Activated T-cell treated with anti-CD3 and anti-CD28 coated beads for 1 hour (primary cell): ENCODE measurements at regions not wholly inside any gene's neighbourhood (a gene's known extent, or its start where the extent isn't known, plus 50 kb on each side); places are given as distances from the start of the nearest gene placed in this dataset.

ENCODE experiments used
- DNase-seq: peaks from one replicate; pipeline ENCODE4 v3.0.0-alpha.2; 2020; ENCODE audit warnings: low read depth

DNA sequence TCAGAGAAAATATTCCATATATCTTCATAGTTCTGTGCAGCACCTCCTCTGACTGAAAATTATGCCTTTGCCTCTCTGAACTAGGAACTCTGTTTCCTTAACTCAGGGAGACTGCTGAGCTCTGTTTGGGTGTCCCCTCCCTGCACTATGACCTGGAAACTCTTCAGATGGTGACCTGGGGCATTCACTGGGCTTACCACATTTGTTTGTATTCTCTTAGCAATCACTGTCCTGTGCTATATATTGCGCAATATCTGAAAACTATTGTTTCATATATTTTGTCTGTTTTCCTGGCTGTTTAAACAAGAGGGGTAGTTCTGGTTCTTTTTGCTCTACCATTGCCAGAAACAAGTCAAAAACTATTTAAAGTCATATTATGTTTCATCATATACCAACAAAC, 181.8 kb upstream of the KIAA1217 start:
- DNase-seq, result no peak

GRCh38 chr10:24034571-24034970, 174.4 kb upstream of the KIAA1217 start:
- DNase-seq, result no peak

DNA sequence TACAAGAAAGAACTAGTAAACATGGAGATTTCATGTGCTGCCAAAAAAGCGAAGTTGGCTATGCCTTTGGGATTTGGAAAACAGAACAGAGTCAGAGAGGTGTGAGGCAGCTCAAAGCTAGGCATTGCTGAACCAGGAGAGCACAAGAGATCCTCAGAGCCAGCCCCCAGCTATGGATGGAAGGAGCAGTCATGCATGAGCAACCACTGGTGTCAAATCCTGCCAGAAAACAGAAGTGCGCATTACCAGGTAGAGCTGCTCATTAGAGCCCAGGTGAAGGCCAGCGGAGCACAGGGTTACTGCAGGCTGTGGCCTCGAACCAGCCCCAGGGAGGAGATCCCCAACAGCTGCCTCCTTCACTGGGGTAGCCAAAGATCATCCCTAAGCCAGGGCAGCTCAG, 173.2 kb upstream of the KIAA1217 start:
- no peak for DNase-seq

- DNase-seq, result no peak
These were observed 169.6 kb upstream of the KIAA1217 start for GRCh38 chr10:24039315-24039714.

DNA sequence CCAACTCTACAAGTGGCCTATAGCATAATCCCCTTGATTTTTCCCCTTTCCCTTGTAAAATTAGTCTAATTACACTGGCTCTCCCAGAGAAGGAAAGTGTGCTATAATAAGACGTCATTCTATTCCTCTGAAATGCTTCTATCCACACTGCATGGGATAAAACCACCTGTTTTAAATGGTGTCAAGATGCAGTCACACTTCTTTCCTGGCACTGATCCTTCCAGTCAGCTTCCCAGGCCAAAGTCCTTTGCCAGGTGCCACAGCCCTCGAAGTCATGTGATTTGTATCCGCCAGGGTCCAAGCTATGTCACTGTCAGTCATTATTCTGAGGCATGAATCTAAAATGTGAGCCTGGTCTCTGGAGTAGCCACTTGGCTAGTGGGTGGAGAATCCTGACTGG, 169.0 kb upstream of the KIAA1217 start:
- DNase-seq, result no peak

GRCh38 chr10:24041034-24041433, 167.9 kb upstream of the KIAA1217 start:
- DNase-seq, result no peak

- no peak for DNase-seq
These were observed 167.1 kb upstream of the KIAA1217 start for GRCh38 chr10:24041834-24042233.

- no peak for DNase-seq
These were observed 166.1 kb upstream of the KIAA1217 start for GRCh38 chr10:24042884-24043283.

GRCh38 chr10:24046060-24046459, 162.9 kb upstream of the KIAA1217 start:
- DNase-seq, result no peak

- no peak for DNase-seq
These were observed 161.8 kb upstream of the KIAA1217 start for GRCh38 chr10:24047176-24047575.

DNA sequence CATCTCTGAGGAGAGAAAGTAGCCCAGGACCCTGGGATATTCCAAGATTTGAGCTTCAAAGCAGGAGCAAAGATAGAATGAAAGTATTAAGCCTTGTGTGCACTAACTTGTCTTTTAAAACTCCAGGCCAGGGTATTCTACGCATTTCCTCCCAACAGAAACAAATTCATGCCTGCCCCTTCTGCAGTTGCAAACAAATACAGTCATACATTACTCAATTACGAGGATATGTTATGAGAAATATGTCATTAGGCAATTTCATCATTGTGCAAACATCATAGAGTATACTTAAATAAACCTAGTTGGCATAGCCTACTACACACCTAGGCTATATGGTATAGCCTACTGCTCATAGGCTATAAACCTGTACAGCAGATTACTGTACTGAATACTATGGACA, 154.5 kb upstream of the KIAA1217 start:
- DNase-seq, result no peak

DNA sequence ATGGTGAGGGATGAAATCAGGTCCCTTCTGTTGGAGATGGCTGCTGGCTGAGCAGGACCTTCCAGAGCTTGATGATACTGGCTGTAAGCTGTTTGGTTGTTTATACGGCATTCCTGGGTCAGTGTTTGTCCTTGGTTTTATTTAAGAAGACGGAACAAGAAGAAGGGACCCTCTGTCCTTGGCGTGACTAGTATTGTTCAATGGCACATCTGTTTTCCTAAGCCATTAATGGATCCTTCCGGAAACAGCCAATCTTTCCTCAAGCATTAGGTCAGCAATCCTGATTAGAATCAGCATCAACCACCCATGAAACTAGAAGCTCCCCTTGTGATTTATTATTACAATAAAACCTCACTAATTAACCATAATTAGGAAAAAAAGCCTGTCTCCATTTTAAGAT, 128.7 kb upstream of the KIAA1217 start:
- DNase-seq, result no peak

DNA sequence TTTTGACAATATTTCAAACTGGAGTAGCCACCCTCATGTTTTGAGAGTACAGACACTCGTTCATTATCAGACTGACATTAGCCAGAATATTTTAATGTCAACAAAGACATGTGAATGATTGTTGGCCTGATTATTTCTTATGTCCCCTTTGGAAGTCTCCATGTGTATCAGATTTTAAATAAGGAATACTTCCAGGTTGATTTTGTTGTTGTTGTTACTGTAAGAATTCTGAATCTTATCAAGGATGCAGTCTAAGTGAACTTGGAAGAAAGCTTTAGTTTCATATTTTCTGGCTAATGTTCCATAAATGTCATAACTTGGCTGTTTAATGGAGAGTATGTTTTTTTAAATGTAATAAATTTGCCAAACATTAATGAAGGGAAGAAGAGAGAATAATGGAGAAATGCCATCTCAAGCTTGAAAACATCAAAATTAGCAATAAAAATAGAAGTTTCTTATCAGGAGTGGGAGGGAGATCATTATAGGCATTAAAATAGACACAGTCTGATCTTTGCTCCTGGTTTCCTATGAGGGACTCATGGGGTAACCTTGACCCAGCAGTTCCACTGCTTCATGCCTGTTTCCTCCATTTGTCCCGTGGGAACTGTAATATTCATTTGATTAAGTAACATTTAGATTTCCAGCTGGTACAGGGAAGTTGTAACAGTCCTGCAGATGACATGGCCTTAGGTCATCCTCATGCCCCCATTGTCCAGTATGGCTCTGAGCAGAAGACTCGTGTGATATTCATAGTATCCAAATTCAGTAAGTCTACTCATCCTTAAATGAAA, 122.4 kb upstream of the KIAA1217 start:
- no peak for DNase-seq

DNA sequence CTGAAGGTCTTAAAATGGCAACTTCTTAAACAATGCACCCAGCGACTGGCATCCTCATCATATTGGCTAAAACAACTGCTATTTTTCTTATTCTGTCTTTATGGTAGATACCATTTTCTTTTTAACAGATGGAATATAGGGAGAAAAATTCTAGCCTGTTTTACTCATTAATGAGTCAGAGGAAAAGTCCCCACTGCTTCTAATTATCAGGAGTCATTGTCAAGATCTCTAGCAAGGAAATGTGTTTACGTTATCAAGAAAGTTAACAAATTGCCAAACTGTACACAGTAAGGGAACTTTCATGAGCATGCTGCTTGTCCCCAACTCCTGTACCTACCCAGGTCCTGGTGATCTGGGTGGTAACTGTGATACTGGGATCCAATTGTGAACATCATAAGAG, 117.7 kb upstream of the KIAA1217 start:
- DNase-seq, result no peak

- no peak for DNase-seq
These were observed 112.7 kb upstream of the KIAA1217 start for GRCh38 chr10:24096281-24096680.

DNA sequence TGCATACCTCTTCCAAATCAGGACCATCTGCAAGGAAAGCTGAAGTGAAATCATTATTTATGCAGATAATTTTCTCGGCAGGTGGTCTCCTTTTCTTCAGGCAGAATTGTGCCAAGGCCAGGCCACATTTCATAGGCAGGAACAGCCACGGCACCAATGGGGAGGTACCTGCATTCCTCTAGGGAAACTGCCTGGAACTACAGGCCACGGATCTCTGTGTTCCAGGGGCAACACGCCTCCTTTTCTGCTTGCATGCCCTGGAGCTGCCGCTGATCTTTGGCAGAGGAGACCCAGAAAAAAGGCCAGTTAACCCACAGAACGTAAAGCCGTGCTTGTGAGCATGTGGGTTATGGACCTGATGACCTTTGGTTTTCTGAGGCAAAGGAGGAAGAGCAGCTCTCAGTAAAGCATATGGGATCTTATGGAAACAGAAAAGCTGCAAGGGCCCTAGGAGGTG, 111.2 kb upstream of the KIAA1217 start:
- no peak for DNase-seq

DNA sequence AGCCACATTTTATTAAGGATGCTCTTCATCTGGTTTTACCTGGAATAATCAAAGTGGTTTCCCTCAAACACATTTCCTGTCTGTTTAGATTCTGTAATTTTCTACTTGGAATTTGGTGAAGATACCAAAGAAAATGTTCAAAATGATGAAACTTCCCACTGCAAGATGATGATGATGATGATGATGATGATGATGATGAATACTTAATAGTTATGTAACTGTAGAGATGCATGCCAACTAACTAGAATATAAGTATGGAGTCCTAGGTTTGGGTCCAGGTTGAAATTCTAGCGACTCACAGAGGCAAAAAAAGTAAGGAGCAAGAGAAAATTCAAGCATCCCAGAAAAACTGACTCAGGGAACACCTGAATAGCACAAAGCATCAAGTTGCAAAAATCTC, 104.0 kb upstream of the KIAA1217 start:
- DNase-seq, result no peak

DNA sequence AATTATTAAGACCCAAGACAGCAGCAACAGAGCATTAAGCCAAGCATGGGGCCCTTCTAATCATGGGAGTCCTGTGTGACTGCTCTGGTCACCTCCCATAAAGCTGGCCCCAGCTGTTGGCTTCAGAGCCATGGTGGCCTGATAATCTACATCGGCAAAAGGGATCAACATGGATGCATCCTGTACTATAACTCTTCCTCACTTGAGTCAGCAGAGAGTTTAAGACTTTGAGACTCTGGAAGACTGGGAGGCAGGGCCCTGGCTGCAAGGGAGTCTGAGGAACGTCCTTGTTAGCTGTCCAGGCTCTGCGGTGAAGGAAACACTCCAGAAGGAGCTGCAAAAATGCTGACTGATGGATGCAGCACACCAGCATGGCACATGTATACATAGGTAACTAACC, 95.0 kb upstream of the KIAA1217 start:
- DNase-seq, result no peak

DNA sequence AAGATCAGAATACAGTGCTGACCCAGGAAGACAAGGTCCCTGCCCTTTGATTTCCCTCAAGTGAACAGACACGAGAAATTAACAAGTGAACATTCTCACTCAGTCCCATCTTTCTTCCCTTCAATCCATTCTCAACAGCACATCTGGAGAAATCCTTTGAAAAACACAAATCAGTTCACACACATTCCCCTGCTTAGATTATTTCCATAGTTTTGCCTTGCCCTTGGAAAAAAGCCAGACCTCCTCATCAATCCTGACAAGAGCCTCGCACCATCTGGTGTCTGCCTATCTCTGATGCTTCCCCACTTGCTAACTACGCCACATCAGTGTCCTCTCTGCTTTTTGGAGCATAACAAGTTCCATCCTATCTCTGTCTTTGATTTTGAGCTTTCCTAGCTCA, 94.4 kb upstream of the KIAA1217 start:
- DNase-seq, result no peak

DNA sequence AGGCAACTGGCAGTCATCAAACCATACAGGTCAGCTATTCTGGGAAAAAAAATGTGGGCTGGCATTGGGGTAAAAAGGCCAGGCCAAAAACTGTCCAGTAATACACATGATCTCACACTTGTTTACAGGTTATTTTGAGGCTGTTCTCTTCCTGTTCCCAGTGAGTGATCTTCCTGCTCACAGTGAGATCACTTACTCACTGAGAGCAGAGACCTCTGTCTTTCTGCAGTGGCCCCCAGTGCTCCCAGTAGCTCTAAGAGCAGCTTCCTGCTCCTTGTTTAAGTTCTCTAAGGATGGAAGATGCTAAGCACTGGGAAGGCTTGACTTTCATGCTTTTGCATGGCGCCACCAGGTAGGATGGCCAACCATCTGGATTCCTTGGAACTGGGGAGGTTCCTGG, 93.5 kb upstream of the KIAA1217 start:
- no peak for DNase-seq

- DNase-seq, result no peak
These were observed 90.7 kb upstream of the KIAA1217 start for GRCh38 chr10:24118246-24118645.

DNA sequence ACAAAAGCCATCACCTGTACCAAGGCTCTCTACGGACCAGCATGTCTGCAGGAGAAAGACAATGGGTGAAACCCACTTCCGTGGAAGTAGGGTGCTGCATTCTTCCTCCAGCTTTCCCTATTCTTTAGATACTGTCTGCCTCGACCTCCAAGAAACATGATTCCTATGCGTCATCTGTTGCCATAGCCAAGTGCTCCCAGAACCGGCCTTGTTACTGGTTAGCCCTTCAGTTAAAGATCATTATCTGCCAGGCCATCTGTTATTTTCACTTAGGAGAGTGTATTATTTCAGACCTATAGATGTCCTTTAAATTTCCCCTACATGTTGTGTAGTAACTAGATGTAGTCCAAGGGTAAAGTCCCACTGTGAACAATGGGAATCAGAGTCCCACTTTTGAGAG, 89.0 kb upstream of the KIAA1217 start:
- no peak for DNase-seq

- no peak for DNase-seq
These were observed 88.3 kb upstream of the KIAA1217 start for GRCh38 chr10:24120646-24121045.

- no peak for DNase-seq
These were observed 81.4 kb upstream of the KIAA1217 start for GRCh38 chr10:24127516-24127915.
